Liver (tissue), 8 donors: ENCODE measurements at regions not wholly inside any gene's neighbourhood (a gene's known extent, or its start where the extent isn't known, plus 50 kb on each side); places are given as distances from the start of the nearest gene placed in this dataset.

Experiments
- DNase-seq: peaks from one replicate; pipeline ENCODE4 v3.0.0-alpha.2; 2017; ENCODE audit warnings: low spot score
- H3K27ac ChIP-seq, 2 donors: one replicate each; pipeline ENCODE4 v1.7.0; 2013; ENCODE audit warnings: inconsistent platforms in 2 of 2, low read length in 2 of 2, control low read depth in 1 of 2, low read depth in 1 of 2, mild to moderate bottlenecking in 1 of 2
- H3K27me3 ChIP-seq, 4 donors: one replicate each; pipeline versions ENCODE4 v1.6.1 to v1.7.0; 2013; ENCODE audit warnings: low read length in 3 of 4, inconsistent platforms in 1 of 4, mild to moderate bottlenecking in 1 of 4, moderate library complexity in 1 of 4; ENCODE audit not compliant: control insufficient read depth in 4 of 4, insufficient read depth in 4 of 4
- H3K36me3 ChIP-seq, 4 donors: one replicate each; pipeline versions ENCODE4 v1.6.1 to v1.7.0; 2013; ENCODE audit warnings: low read length in 3 of 4, mild to moderate bottlenecking in 3 of 4, low read depth in 1 of 4, moderate library complexity in 1 of 4; ENCODE audit not compliant: control insufficient read depth in 4 of 4, insufficient read depth in 3 of 4
- H3K4me1 ChIP-seq, 4 donors: one replicate each; pipeline versions ENCODE4 v1.6.1 to v1.7.0; 2013; ENCODE audit warnings: low read length in 3 of 4, mild to moderate bottlenecking in 3 of 4, moderate library complexity in 1 of 4; ENCODE audit not compliant: control insufficient read depth in 4 of 4, insufficient read depth in 4 of 4
- H3K4me3 ChIP-seq, 3 donors: one replicate each; pipeline versions ENCODE4 v1.6.1 to v1.7.0; 2013; ENCODE audit warnings: low read length in 3 of 3, control low read depth in 1 of 3, low read depth in 1 of 3, mild to moderate bottlenecking in 1 of 3
- H3K9ac ChIP-seq, 2 donors: one replicate each; pipeline ENCODE4 v1.7.0; 2013; ENCODE audit warnings: low read length in 2 of 2, mild to moderate bottlenecking in 2 of 2, moderate library complexity in 2 of 2, control low read depth in 1 of 2, low read depth in 1 of 2
- H3K9me3 ChIP-seq, 4 donors: one replicate each; pipeline versions ENCODE4 v1.6.1 to v1.7.0; 2013; ENCODE audit warnings: low read length in 3 of 4; ENCODE audit not compliant: control insufficient read depth in 4 of 4
- CTCF ChIP-seq: fragments of 150-350 bp; IDR thresholded peaks from 2 replicates; pipeline ENCODE4 v1.5.1; 2017; ENCODE audit warnings: improper control_type of control experiment, low read depth, low read length; ENCODE audit not compliant: missing input control
- EGR1 ChIP-seq, 2 donors: IDR thresholded peaks; 2 replicates each; pipeline ENCODE4 v1.6.1; 2016 to 2018; ENCODE audit warnings: antibody characterized with exemption in 2 of 2, low read depth in 2 of 2
- FOXA2 ChIP-seq: IDR thresholded peaks from 2 replicates; pipeline ENCODE4 v1.6.1; 2016; ENCODE audit warnings: antibody characterized with exemption
- GABPA ChIP-seq, 2 donors: IDR thresholded peaks in 1 of 2; conservative IDR thresholded peaks in 1 of 2; 2 replicates each; pipeline ENCODE4 v1.6.1; 2016; ENCODE audit warnings: antibody characterized with exemption in 2 of 2, mild to moderate bottlenecking in 1 of 2, moderate library complexity in 1 of 2
- HNF4A ChIP-seq, 2 donors: conservative IDR thresholded peaks; 2 replicates each; pipeline ENCODE4 v1.6.1; 2016; ENCODE audit warnings: antibody characterized with exemption in 2 of 2, mild to moderate bottlenecking in 2 of 2
- HNF4G ChIP-seq: IDR thresholded peaks from 2 replicates; pipeline ENCODE4 v1.6.1; 2016; ENCODE audit warnings: antibody characterized with exemption
- JUND ChIP-seq, 2 donors: IDR thresholded peaks; 2 replicates each; pipeline ENCODE4 v1.6.1; 2016; ENCODE audit warnings: antibody characterized with exemption in 2 of 2
- NR2F2 ChIP-seq: IDR thresholded peaks from 2 replicates; pipeline ENCODE4 v1.6.1; 2016; ENCODE audit warnings: antibody characterized with exemption
- RAD21 ChIP-seq, 2 donors: IDR thresholded peaks; 2 replicates each; pipeline ENCODE4 v1.6.1; 2016; ENCODE audit warnings: antibody characterized with exemption in 2 of 2, mild to moderate bottlenecking in 2 of 2
- REST ChIP-seq: IDR thresholded peaks from 2 replicates; pipeline ENCODE4 v1.6.1; 2016; ENCODE audit warnings: antibody characterized with exemption, mild to moderate bottlenecking
- RXRA ChIP-seq, 2 donors: IDR thresholded peaks; 2 replicates each; pipeline ENCODE4 v1.6.1; 2017 to 2018; ENCODE audit warnings: antibody characterized with exemption in 2 of 2, mild to moderate bottlenecking in 1 of 2
- SP1 ChIP-seq: IDR thresholded peaks from 2 replicates; pipeline ENCODE4 v1.6.1; 2018; ENCODE audit warnings: antibody characterized with exemption, mild to moderate bottlenecking
- TAF1 ChIP-seq: conservative IDR thresholded peaks from 2 replicates; pipeline ENCODE4 v1.6.1; 2016; ENCODE audit warnings: antibody characterized with exemption, mild to moderate bottlenecking
- YY1 ChIP-seq: IDR thresholded peaks from 2 replicates; pipeline ENCODE4 v1.6.1; 2016; ENCODE audit warnings: antibody characterized with exemption, mild to moderate bottlenecking
- WGBS: extraction: QIAGEN DNeasy Blood & Tissue Kit; methylation state at CpG from one replicate; pipeline ENCODE4 v1.1.7; 2013; 5-methylcytosine and 5-hydroxymethylcytosine counted together
- TF ChIP-seq, protein P1 (sequence below): IDR thresholded peaks from 2 replicates; pipeline ENCODE4 v1.6.1; 2016; ENCODE audit warnings: antibody characterized with exemption
- TF ChIP-seq, protein P2 (sequence below): IDR thresholded peaks from 2 replicates; pipeline ENCODE4 v1.6.1; 2016; ENCODE audit warnings: antibody characterized with exemption
- TF ChIP-seq, protein P3 (sequence below): IDR thresholded peaks from 2 replicates; pipeline ENCODE4 v1.6.1; 2016; ENCODE audit warnings: antibody characterized with exemption
- donor health status: healthy.
- donor health status: healthy.
- donor health status: healthy.
- donor health status: healthy.
- donor health status: healthy.

DNA sequence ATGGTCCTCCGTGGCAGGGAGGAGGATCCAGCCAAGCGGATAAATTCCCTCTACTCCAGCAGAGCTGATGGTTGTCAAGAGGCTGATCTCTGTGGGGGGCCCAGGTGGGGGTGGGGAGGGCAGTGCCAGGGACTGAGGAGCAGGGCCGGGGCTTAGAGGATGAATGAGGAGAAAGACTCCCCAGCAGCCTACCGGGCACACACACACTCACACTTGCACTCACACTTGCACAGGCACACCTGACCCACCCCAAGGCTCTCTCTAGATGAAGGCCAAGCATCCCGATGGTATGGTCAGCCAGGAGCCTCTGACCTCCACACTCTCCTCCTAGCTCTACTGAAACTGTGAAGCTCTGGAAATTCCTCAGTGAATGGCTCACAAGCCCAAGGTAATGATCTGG lies 131.3 kb upstream of the PRR20G start (continued):
- TF ChIP-seq, protein P1, sequence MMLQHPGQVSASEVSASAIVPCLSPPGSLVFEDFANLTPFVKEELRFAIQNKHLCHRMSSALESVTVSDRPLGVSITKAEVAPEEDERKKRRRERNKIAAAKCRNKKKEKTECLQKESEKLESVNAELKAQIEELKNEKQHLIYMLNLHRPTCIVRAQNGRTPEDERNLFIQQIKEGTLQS = no peak
- TF ChIP-seq HNF4G = no peak
- TF ChIP-seq, protein P2, sequence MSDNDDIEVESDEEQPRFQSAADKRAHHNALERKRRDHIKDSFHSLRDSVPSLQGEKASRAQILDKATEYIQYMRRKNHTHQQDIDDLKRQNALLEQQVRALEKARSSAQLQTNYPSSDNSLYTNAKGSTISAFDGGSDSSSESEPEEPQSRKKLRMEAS = no peak

- no peaks in the 10 kb centered on the region for H3K4me1 ChIP-seq
- no peak overlapping the region for H3K9ac ChIP-seq
- H3K9me3 ChIP-seq = no peaks in the 10 kb centered on the region
- TF ChIP-seq REST = no peak
- no peak for TF ChIP-seq GABPA (IDR thresholded peaks at IDR 0.05 in 1 of 2, conservative IDR thresholded peaks at IDR 0.05 in 1 of 2)
- TF ChIP-seq EGR1 (IDR thresholded peaks at IDR 0.05; ENCODE audit: low read depth in 2 of 2) = no peak
- TF ChIP-seq, protein P1 = no peak
- no peak for TF ChIP-seq CTCF
- no peak for TF ChIP-seq HNF4A (conservative IDR thresholded peaks at IDR 0.05)
- no peak for TF ChIP-seq NR2F2
- no peak for TF ChIP-seq YY1
- TF ChIP-seq, protein P3, sequence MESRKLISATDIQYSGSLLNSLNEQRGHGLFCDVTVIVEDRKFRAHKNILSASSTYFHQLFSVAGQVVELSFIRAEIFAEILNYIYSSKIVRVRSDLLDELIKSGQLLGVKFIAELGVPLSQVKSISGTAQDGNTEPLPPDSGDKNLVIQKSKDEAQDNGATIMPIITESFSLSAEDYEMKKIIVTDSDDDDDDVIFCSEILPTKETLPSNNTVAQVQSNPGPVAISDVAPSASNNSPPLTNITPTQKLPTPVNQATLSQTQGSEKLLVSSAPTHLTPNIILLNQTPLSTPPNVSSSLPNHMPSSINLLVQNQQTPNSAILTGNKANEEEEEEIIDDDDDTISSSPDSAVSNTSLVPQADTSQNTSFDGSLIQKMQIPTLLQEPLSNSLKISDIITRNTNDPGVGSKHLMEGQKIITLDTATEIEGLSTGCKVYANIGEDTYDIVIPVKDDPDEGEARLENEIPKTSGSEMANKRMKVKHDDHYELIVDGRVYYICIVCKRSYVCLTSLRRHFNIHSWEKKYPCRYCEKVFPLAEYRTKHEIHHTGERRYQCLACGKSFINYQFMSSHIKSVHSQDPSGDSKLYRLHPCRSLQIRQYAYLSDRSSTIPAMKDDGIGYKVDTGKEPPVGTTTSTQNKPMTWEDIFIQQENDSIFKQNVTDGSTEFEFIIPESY = no peak
- no peak for TF ChIP-seq HNF4G
- no peak for TF ChIP-seq RXRA (IDR thresholded peaks at IDR 0.05)
- TF ChIP-seq, protein P2 = no peak
- no peak for TF ChIP-seq JUND (IDR thresholded peaks at IDR 0.05)
- no peak for TF ChIP-seq RAD21 (IDR thresholded peaks at IDR 0.05)
- TF ChIP-seq TAF1 = no peak
- TF ChIP-seq FOXA2 = no peak
- TF ChIP-seq SP1 = no peak
- no peak overlapping the region for H3K27ac ChIP-seq
- no peak overlapping the region for H3K4me3 ChIP-seq
- no peak for DNase-seq
- H3K36me3 ChIP-seq = no peaks in the 10 kb centered on the region
- H3K27me3 ChIP-seq = peaks cover 0 to 14% (median 4%) of the 10 kb centered on the region in 4 donors
- 70% methylated on average over 4 of the region's 4 CpGs for WGBS
Measured at GRCh38 chr3:127418560-127419147, 130.8 kb upstream of the PRR20G start.
